DMS79 (cell line): ENCODE measurements at regions not wholly inside any gene's neighbourhood (a gene's known extent, or its start where the extent isn't known, plus 50 kb on each side); places are given as distances from the start of the nearest gene placed in this dataset.
A peak's percentile ranks its signal among the peaks of the same experiment; 100 is the strongest.

Experiments used
- DNase-seq: peaks from one replicate; lab custom pipeline; 2025; lab: John Stamatoyannopoulos, UW

DNA sequence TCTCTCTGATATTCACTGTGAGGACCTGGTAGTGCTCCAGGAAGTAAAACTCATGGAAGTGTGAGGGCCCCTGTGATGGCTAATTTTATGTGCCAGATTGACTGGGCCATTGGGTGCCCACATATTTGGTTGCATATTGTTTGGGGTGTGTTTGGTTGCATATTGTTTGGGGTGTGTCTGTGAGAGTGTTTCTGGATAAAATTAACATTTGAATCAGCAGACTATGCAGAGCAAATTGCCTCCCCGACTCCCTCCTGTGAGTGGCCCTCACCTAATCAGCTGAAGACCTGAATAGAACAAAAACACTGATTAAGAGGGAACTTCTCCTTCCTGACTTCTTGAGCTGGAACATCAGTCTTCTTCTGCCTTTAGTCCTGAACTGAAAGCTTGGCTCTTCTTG lies 173.3 kb upstream of the LINC00305 start:
- DNase-seq: no peak

DNA sequence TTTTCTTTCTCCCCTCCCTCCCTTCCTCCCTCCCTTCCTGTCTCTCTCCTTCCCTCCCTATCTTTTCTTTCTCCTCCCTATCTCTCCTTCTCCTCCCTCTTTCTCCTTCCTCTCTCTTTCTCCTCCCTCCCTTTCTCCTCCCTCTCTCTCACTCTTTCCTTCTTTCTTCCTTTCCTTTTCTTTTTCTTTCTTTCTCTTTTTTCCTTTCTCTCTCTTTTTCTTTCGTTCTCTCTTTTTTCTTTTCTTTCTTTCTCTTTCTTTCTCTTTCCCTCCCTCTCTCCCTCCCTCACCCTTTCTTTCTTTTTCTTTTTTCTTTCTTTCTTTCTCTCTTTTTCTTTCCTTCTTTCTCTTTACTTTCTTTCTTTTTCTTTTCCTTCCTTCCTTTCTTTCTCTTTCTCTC lies 169.7 kb upstream of the LINC00305 start:
- DNase-seq: no peak

DNA sequence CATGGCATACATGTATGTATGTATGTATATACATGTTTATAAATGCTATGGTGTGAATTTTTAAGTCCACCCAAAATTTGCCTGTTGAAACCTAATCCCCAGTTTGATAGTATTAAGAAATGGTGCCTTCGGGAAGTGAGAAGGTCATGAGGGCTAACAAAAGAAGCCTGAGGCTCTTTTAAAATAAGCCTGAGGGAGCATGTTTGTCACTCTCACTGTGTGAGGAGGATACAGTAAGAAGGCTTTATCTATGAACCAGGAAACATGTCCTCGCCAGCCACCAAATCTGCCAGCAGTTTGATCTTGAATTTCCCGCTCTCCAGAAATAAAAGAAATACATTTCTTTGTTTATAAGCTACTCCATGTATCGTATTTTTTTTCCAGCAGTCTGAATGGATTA lies 163.0 kb upstream of the LINC00305 start:
- no peak for DNase-seq

DNA sequence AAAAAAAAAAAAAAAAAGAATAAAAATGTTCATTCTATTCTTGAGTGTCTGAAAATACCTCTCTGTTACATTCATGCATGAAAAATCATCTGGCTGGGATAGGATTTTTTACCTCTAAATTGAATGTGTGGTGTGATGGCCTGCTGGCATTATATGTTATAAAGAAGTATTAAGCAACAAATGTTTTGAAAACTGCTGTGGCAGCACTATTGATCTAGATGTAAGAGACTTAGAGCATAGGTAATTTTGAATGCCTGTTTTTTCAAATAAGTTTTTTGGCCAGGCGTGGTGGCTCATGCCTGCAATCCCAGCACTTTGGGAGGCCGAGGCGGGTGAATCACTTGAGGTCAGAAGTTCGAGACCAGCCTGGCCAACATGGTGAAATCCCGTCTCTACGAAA lies 147.0 kb upstream of the LINC00305 start:
- no peak for DNase-seq

DNA sequence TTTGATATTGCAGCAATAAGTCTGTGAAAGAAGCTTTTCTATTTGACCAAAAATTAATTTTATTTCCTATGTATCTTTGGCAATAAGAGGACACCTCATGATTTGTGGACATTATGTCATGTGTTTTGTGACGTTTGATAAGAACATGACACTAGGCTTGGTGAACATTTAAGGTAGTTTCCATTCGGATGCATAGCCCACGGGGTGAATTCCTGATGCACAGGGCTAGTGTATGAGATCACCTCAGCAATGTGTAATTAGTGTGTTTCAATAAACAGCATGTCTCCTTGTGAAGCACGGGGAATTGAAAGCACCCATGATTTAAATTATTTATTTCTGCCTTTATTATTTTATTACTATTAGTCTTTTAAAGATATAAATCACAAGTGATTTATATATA lies 146.1 kb upstream of the LINC00305 start:
- no peak for DNase-seq

DNA sequence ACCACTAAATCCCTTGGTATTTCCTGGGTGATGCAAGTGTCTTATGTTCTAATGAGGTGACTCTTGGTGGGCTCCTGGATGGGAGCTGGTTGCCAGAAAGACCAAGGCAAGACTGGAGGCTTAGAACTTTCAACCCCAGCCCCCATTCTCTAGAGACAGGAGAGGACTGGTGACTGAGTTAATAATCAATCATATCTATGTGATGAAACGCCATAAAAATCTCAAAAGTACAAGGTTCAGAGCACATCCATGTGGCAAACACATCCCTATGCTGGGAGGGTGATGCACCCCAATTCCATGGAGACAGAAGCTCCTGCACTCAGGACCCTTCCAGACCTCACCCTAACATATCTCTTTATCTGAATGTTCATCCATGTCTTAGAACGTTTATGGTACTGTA lies 139.5 kb upstream of the LINC00305 start:
- no peak for DNase-seq

DNA sequence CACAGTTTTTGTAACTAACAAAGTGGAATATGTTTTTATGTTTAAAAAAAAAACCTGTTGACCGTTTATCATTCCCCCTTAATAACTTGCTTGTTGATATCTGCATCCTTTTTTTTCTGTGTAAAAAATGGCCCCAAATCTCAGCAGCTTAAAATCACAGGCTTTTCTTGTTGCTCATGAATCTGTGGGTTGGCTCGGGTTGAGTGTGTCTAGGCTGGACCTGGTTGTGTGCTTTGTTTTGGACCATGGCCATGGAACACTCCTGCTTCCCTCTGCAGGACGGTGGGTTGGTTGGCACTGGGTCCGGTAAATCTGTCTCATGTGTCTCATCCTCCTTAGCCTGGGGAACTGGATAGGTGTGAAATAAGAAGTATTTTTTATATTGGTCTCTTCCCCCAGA lies 139.0 kb upstream of the LINC00305 start:
- DNase-seq: no peak

DNA sequence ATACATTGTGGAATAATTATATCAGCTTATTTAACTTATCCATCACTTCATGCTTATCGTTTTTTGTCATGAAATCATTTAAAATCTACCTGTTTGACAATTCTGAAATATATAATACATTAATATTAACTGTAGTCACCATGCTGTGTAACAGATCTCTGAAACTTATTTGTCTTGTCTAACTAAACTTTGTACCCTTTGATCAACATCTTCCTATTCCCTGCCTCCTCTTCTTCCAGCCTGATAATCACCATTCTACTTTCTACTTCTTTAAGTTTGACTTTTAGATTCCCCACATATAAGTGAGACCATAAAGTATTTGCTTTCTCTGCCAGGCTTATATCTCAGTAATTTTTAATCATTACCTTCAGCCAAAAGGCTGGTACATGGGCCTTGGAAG lies 134.2 kb upstream of the LINC00305 start:
- no peak for DNase-seq

DNA sequence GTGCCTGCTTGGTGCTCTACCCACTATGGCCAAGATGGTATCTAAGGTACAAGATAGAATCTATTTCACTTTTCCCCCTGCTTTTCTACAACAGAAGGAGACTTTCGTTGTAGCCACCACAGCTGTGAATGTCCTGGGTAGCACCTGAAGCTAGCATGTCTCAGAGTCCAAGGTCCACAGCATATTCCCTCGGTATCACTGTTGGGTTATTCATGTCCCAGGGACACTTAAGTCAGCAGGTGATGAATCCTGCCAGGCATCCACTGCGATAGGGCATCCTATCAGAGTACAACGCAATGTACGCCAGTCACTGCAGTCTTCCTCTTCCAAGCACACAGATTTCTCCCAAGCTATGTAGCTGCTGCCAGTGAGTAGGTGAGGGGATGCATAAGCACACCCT lies 129.1 kb upstream of the LINC00305 start:
- DNase-seq: no peak

DNA sequence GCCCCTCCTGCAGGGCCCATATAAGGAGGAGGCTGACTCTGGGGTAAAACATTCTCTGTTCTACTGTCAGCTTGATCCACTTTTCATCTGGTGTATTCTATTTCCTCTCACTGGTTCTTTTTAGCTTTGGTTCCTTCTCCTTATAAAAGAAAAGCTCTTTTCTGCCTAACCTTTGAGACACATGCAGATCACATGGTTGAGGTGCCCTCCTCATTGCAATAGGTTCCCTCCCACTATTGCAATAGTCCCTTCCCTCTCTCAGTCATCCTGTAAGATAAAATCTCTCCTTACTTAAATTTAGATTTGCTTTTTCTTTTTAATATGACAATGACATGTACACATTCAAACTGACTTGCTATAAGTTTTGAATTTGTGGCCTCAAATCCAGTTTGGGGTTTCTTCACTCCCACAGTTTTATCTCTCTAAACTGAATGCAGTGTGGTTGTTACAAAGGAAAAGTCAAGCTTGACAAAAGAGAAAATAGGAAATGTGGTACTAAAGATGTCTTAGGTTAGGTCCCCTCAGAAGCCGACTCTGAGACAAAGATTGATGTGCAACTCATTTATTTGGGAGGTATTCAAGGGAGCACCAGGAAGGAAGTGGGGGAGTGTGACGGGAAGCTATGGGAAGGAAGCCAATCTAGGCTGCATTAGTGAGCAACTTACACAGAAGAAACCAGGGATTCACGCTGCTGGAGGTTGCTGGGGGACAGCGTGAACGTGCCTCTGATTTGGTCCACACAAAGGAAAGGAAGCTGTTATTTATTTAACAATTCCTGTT lies 127.6 kb upstream of the LINC00305 start:
- DNase-seq: no peak

DNA sequence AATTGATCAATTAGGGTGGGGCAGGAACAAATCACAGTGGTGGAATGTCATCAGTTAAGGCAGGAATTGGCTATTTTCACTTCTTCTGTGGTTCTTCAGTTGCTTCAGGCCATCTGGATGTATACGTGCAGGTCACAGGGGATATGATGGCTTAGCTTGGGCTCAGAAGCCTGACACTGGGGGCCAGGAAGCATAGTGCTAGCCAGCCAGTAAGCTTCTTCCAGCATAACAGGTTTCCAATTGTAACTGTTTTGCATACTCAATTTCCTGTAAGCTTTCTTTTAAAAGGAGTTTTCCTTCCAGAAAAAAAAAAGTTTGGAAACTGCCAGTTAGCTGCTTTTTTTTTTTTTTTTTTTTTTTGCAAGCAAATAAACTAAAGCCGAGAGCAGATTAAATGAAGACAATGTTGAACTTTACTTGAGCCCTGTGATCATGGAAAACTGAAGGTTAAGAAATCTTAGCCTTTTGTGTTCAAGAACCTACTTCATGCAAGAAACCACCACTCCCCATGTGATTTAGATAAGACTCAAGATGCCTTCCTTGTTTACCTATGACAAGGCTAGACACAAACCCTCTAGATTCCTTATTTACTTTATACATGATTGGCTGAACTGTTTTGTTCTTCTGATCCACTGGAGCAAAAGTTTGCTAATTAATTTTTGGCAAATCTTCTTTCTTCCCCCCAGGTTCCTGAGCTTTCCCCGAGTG lies 126.9 kb upstream of the LINC00305 start:
- no peak for DNase-seq

DNA sequence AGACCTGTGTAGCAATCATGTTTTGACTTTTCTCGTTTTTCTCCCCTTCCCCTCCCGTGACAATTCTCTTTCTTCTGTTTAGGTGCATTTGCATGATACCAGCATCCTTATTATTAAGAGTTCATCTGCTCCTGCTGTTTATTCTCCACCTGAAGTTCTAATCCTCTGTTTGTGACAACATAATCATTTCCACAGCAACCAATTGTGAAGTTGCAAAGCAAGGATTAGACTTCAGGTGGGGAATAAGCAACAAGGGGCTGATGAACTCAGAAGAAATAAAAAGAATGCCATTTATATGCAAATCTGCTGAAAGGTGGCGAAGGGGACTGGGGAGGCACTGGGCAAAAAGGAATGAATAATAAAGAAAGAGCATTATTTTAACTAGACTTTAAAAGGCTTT lies 124.8 kb upstream of the LINC00305 start:
- no peak for DNase-seq

DNA sequence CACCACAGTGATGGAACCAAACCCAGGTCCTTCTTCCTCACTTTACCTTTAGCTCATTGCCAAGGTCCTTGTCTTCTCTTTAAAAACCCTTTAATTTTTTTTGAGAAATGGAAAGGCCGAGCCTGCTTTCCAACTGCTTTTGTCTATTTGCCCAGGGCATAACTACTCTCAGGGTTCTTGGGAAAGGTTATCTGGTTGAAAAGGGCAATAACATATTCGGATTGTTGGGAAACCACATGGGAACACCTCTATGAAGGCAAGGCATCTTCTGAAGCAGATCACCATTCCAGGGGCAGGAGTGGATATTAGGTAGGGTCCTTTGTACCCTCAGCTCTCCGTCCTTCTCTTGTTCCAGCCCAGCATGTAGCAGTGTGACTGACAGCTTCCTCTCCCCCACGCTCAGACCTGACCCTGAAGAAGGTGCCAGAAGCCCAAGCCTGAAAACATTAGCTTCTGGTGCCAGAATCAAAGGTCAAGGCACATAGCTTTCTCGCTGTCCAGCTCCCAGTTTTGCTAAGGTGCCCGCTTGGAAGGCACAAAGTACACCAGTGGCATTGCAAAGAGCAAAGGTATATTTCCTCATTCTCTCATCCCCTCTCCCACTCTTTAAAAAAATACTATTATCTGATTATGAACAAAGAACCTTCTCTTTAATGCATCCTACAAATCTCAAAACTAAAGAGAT lies 123.2 kb upstream of the LINC00305 start:
- no peak for DNase-seq

DNA sequence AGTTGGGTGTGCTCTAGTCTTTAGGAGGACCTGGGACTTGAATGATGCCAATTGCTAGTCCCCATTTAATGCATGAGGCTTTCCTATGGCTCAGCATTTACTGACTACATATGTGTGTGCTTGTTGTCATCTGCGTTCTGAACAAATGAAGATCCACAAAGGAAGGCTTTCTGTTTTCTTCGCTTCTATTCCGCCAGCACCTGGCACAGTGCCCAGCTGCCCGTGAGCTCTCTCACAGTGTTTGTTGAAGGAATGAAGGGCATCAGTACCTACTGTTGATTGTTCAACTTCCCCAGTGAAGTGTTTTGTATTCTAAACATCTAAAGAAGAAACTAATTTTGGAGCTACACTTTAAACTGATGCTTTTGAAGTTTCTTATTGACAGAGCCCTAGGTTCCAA lies 122.4 kb upstream of the LINC00305 start:
- DNase-seq: peak; percentile 31

DNA sequence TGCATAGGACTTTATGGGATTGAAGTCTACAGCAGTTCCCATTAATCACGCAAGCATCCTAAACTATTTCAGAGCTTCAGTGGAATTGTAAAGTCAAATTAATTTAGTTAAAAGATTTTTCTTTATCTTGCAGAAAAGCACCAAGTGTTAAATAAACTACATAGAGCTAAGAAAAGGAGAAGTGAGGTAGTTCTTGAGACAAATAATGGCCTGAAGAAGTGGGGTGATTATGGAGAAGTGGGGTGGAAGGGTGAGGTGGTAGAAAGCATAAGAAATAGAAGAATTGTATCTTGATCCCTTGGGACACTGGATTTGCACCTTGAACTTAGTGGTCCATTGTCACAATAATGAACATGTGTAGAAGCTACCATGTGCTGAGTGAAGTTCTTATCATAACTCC lies 121.7 kb upstream of the LINC00305 start:
- no peak for DNase-seq

DNA sequence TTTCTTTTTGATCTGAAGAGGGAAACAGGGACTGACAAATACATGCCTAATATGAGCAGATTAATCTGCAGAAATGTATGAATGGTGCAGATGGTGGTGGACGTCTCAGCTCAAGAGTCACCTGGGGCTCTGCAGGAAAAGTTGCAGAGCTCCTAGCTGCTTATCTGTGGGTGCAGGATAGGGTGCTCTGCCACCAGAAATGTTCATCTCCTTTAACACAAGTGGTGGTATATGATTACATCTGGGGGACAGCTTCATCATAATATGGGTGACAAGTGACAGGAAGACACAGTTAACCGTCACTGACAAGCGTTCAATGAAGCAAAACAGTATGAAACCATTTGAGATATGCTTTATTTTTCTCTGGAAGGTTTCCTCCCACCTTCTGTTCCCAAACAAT lies 121.2 kb upstream of the LINC00305 start:
- no peak for DNase-seq

DNA sequence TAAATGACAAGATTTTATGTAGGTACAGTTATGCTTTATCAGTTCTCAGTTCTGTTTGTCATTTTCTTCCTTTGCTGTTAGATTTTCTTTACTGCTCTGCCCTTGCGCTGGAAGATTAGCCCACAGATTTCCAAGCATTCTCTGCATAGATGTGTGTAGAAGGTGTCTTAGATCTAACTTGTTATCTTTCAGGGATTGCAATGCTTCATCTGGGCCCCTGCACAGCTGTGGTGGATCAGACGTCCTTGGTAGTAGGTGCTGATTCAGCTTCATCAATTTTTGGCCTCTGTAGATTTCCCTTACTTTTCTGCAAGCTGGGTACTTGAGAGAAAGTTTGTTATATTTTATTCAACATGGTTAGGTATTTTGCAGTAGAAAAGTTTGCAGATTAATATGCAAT lies 115.3 kb upstream of the LINC00305 start:
- no peak for DNase-seq

DNA sequence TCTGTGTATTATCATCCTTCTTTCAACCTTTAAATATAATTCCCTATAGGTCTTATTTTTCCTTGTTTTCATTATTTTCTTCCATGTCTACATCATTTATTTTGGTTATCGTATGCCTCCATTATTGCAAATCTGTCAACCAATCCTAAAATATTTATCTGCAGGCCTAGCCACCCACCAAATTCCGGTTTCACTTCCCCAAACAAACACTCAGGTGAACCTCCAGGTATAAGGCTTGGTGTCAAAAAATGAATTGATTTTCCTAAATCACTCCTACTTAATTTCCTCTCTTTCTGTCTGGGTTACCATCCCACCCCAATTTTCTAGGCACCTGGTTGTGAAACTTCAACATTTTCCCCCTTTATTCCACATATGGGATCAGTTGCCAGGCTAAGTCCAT lies 111.9 kb upstream of the LINC00305 start:
- no peak for DNase-seq

DNA sequence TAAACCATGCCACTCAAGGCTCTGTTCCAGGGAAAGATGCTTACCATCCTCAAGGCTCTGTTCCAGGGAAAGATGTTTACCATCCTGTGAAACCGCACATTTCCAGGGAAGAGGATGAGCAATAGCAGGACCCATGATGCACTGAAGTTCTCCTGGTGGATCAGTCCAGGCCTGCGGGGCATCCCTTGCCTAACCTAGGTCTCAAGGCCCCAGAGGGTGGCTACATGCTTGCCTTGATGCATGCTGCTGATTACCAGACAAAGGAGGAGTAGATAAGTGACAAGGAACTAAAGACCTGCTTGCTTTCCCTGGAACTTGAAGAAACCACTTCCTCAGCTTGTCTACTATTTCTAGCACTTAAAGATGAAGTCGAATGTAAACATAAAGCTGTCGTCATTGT lies 111.0 kb upstream of the LINC00305 start:
- no peak for DNase-seq

DNA sequence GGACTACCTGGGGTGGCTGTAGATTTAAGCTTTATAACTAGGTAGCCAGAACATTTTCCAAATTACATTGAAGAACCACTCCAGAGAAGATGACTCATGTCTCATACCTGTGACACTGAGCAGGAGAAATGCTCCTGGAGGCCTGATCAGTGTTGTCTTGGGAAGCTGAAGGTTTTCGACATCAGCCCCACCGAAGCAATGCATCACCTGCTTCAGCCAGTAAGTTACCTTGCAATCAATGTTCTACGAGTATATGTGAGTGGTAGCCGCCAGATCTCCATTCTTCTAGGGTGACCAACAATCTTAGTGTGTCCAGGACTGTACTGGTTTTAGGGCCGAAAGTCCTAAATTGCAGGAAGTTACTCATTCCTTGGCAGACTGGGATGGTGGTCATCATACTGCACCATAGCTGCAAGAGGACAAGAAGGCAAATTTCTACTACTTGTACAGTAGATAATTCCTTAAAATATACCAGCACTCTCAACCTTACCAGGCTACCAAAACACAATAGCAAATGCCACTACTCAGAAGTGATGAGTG lies 109.3 kb upstream of the LINC00305 start:
- no peak for DNase-seq

DNA sequence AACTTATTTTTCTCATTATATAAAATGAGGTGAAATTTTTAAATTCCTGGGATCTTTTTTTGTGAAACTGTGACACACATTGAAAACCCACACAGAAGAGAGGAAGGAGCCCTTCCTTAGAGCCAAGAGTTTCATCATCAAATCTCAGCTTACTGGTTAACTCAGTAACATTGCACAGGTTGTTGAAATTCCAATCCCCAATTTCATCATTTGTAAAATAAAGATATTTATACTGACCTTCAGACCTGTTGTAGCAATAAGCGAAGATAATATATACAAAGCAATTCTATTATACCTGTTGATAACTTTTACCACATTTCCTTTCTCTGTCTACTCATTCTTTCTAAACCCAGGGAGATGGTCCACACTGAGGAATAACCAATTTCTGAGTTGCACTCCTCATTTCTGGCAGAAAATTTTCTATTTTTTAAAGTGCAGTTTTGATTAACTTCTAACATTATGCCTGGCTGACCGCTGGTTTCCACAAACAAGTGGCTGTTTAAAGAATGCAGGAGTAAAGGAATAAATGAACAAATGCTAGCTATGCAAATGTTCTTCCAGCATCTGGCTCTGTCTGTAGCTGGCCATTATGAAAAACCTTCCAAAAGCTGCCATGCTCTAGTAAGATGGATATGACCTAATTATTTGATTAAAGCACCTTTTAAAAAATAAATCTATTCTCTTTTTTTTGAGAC lies 105.7 kb upstream of the LINC00305 start:
- no peak for DNase-seq

DNA sequence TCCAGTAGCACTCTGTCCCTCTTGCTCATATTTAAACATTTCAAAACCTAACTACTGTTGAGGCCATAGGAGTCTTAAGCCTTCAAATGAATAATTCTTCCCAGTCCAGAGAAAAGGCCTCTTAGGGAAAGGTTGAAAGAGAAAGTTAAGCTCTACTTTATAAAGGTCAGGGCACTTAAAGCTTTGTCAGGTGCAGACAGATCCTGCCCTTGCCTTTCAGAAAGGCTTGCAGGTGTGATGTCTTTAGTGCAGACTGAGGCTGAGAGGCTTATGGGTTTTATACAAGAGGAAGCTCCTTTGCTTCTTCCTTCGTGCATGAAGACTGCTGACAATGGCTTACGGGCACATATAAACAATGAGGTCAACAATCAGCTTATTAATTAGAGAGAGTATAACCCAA lies 105.0 kb upstream of the LINC00305 start:
- DNase-seq: no peak
